GM21786 (cell line): ENCODE measurements at regions not wholly inside any gene's neighbourhood (a gene's known extent, or its start where the extent isn't known, plus 50 kb on each side); places are given as distances from the start of the nearest gene placed in this dataset.
"Not testable (repeated sequence)": the region's sequence is repeated elsewhere in the genome, so short reads cannot be mapped to it uniquely, and the experiment has no call there.

Source experiments
- ATAC-seq: cut with Tn5 transposase; IDR thresholded peaks from one replicate; pipeline ENCODE4 v1.9.1; 2021; ENCODE audit not compliant: unreplicated experiment

DNA sequence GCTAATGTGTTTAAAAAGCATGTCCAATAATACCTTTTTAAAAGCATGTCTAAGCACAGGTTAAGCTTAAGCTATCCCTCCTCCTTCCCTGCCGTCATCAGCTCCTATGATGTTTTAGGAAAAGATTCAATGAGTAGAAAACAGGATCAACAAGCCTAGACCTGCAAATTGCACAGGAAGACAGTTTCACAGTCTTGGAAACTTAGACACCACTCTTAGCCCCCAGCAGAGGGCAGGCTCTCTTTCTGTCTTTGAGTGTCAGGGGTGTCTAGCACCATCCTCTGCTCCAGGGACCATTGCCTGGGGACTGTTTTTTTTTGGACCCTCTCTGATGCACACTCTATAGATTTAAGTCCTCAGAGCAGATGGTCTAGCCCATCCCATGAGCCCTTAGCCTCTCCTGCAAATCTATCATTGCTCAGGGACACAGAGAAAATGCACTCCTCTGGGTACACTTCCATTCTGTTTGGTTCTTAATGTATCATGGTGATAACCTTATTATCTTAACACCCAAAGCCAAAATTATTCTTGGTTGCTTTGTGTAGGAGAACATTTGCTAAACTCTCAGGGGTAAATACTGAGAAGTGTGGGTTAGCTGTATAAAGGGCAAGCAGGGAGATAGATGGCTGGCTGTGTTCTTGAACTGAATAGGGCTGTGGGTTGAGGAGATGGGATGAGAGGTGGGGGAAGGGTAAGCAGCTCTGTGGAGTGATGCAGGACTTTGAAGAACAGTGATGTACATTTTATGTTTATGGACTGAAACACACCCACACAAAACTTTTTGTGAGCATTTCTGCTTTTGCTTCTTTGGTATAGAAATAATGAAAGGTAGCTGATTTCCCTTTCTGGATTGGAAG, 259.9 kb upstream of the DDHD1 start:
- no peak for ATAC-seq

DNA sequence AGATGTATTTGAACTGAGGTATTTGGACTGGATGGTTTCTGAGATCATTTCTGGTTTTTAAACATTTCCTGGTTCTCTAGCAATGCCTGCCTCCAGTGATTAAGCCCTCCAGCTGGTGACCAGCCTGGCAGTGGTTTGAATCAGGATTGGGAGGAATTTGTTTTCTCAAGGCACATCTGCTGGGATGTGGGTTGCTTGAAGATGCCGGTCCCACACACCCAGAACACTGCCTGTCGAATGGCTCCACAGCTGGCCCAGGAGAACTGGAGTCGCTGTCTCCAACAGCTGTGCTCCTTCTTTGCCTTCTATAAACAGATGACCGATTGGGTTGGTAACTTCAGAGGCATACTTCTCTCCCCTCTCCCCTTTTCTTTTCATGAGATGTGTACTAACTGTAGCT, 258.0 kb upstream of the DDHD1 start:
- no peak for ATAC-seq

- no peak for ATAC-seq
These were observed 256.8 kb upstream of the DDHD1 start for GRCh38 chr14:53409969-53410368.

- ATAC-seq: no peak
These were observed 256.2 kb upstream of the DDHD1 start for GRCh38 chr14:53409289-53409688.

- no peak for ATAC-seq
These were observed 255.2 kb upstream of the DDHD1 start for GRCh38 chr14:53408175-53408879.

DNA sequence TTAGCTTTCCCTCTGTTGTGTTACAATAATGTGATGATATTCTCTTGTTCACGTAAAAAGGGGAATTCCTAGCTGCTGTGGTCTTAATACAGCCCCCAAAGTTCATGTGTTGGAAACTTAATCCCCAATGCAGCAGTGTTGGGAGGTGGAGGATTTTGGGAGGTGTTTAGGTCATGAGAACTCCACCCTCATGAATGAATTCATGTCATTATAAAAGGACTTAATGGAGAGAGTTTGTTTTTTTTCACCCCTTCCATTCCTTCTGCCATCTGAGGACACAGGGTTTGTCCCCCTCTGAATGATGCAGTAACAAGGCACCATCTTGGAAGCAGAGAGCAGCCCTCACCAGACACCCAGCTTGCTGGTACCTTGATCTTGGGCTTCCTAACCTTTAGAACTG, 253.4 kb upstream of the DDHD1 start:
- ATAC-seq: no peak

DNA sequence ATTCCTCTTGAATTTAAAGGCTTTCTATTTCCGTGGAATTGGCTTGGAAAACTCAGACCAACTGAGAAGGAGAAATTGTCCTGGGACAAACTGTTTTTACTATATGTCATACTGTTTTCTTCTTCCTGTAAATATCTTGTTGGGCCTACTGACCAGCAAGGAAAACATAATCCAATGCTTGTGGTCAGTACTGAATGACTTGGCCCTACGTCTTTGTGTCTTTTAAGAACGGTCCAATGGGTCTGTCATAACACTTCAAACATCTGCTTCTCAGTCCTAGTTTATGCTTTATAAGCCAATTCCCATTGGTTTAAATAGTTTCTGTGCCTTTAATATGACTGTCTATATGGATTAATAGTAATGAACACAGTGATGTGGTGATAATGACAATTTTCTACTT, 248.5 kb upstream of the DDHD1 start:
- no peak for ATAC-seq

GRCh38 chr14:53399057-53399456, 245.9 kb upstream of the DDHD1 start:
- ATAC-seq: no peak

DNA sequence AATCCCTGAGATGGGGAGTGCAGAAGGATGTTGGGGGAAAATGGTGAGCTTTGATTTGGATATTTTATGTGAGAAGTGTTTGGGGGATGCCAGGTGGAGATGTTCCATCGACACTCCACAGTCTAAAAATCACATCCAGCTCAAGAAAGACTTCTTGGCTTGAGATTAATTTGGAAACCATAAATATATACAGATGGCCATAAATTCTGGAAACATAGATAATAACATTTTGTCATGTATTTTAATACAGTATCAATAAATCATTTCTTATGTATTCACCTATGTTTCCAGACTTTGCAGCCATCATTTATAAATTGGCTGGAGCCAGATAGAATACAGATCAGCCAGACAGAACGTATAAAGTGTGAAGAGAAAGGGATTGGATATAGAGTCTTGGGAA, 245.5 kb upstream of the DDHD1 start:
- ATAC-seq: no peak

- ATAC-seq: not testable (repeated sequence)
These were observed 242.1 kb upstream of the DDHD1 start for GRCh38 chr14:53395267-53395666.

GRCh38 chr14:53391631-53392285, 238.6 kb upstream of the DDHD1 start:
- no peak for ATAC-seq

GRCh38 chr14:53391156-53391555, 238.0 kb upstream of the DDHD1 start:
- no peak for ATAC-seq

- no peak for ATAC-seq
These were observed 236.9 kb upstream of the DDHD1 start for GRCh38 chr14:53390008-53390407.

GRCh38 chr14:53389202-53389601, 236.1 kb upstream of the DDHD1 start:
- no peak for ATAC-seq

DNA sequence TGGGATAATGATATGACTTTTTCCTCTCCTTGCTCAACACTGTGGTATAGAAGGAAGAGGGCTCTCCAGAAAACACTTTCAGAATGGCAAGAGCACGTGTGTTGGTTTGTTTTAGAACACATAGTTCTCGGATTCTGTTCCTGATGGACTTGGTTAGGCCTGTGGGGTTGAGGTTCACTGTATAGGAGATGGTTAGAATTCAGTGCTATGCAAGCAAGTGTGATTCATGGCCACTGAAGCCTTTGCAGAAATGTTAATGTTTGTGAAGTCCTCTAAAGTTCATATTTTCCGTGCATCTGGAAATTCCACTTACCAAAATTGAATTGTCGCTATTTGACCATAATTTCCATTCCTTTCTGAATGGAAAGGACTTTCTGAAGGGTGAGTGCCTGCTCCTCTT, 233.2 kb upstream of the DDHD1 start:
- no peak for ATAC-seq

GRCh38 chr14:53384536-53384935, 231.4 kb upstream of the DDHD1 start:
- no peak for ATAC-seq

DNA sequence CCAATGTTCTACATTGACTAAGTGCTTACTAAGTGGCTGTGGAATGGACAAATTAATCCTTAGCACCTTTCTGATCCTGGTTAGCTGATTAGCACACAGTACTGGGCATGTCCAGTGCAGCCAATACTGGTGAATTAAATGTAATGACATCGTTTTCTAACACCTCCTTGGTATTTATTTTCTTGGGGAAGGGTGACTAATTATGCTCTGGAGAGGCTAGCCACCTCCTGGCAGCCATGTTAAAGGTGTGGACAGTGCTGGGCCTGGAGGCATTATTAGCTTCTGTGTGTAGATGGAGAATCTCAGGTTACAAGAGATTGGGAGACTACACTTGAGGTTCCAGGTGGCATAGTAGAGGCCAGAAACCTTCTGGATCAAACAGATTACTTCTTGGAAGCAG, 230.9 kb upstream of the DDHD1 start:
- ATAC-seq: no peak

GRCh38 chr14:53381895-53382294, 228.8 kb upstream of the DDHD1 start:
- ATAC-seq: no peak

- no peak for ATAC-seq
These were observed 227.7 kb upstream of the DDHD1 start for GRCh38 chr14:53380867-53381225.

DNA sequence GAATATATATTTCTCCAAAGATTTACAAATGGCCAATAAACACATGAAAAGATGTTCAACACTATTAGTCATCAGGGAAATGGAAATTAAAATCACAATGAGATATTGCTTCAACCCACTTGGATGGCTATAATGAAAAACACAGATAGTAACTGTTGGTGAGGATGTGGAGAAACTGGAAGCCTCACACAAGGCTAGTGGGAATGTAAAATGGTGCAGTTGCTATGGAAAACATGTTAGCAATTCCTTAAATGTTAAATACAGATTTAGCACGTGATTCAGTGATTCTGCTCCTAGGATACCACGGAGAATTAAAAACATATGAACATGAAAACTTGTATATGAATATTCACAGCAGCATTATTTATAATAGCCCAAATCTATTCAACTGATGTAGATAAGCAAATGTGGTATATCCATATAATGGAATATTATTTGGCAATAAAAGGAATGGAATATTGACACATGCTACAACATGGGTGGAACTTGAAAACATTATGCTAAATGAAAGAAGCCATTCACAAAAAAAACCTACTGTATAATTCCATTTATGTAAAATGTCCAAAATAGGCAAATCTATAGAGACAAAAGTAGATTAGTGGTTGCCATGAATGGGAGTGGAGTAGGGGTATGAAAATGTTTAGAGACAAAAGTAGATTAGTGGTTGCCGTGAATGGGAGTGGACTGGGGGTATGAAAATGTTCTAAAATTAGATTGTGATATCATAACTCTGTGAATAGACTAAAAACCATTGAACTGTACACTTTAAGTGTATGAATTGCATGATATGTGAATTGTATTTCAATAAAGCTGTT, 227.1 kb upstream of the DDHD1 start:
- no peak for ATAC-seq

DNA sequence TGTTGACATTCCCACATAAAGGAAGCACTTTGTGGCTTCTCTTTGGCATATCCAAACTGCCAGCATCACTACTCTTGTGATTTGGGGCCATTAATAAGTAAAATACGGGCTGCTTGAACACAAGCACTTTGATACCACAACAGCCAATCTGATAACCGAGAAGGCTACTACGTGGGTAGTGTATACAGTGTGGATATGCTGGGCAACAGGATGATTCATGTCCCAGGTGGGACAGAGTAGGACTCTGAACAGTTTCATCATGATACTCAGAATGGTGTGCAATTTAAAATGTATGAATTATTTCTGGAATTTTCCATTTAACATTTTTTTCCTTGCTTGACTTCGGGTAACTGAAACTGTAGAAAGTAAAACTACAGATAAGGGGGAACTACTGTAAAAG, 225.0 kb upstream of the DDHD1 start:
- ATAC-seq: no peak
